BJ (cell line): ENCODE measurements at regions not wholly inside any gene's neighbourhood (a gene's known extent, or its start where the extent isn't known, plus 50 kb on each side); places are given as distances from the start of the nearest gene placed in this dataset.

ENCODE experiments used
- CTCF ChIA-PET: fragments of 350-600 bp; formaldehyde crosslinking; extraction: SDS; loops from one replicate; lab custom pipeline; 2021; ENCODE audit warnings: antibody characterized with exemption, inconsistent platforms; lab: Yijun Ruan, JAX
- POLR2A ChIA-PET: fragments of 300-600 bp; sonication (Branson Sonifier 250); formaldehyde crosslinking; extraction: SDS; loops from one replicate; lab custom pipeline; 2021; ENCODE audit warnings: antibody characterized with exemption; lab: Charles Lee
- DNase-seq: peaks from one replicate; pipeline ENCODE4 v3.0.0-alpha.2; 2011; ENCODE audit warnings: low read depth
- H3K27me3 ChIP-seq: 2 replicates; pipeline ENCODE4 v1.6.0; 2011; ENCODE audit warnings: low read length; ENCODE audit not compliant: control insufficient read depth, insufficient read depth
- H3K36me3 ChIP-seq: 2 replicates; pipeline ENCODE4 v1.5.1; 2011; ENCODE audit warnings: low read length; ENCODE audit not compliant: control insufficient read depth, insufficient read depth
- H3K4me3 ChIP-seq: 2 replicates; pipeline ENCODE4 v1.5.1; 2011; ENCODE audit warnings: low read depth, mild to moderate bottlenecking, control low read depth, low read length
- TF ChIP-seq, protein P1 (sequence below): IDR thresholded peaks from 2 replicates; pipeline ENCODE4 v1.5.1; 2011; ENCODE audit warnings: low read depth, mild to moderate bottlenecking, control low read depth, inconsistent platforms, low read length, moderate library complexity; ENCODE audit not compliant: insufficient read depth

- ChIA-PET CTCF (no interaction called here), POLR2A (no interaction called here)
- Histone ChIP-seq H3K27me3 (no peaks in the 10 kb centered on the region), H3K4me3 (no peak overlapping the region), H3K36me3 (no peaks in the 10 kb centered on the region)
- DNase-seq = no peak
- TF ChIP-seq, protein P1, sequence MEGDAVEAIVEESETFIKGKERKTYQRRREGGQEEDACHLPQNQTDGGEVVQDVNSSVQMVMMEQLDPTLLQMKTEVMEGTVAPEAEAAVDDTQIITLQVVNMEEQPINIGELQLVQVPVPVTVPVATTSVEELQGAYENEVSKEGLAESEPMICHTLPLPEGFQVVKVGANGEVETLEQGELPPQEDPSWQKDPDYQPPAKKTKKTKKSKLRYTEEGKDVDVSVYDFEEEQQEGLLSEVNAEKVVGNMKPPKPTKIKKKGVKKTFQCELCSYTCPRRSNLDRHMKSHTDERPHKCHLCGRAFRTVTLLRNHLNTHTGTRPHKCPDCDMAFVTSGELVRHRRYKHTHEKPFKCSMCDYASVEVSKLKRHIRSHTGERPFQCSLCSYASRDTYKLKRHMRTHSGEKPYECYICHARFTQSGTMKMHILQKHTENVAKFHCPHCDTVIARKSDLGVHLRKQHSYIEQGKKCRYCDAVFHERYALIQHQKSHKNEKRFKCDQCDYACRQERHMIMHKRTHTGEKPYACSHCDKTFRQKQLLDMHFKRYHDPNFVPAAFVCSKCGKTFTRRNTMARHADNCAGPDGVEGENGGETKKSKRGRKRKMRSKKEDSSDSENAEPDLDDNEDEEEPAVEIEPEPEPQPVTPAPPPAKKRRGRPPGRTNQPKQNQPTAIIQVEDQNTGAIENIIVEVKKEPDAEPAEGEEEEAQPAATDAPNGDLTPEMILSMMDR = no peak
These were observed 932.8 kb upstream of the POU3F3 start for GRCh38 chr2:103921161-103921560.

DNA sequence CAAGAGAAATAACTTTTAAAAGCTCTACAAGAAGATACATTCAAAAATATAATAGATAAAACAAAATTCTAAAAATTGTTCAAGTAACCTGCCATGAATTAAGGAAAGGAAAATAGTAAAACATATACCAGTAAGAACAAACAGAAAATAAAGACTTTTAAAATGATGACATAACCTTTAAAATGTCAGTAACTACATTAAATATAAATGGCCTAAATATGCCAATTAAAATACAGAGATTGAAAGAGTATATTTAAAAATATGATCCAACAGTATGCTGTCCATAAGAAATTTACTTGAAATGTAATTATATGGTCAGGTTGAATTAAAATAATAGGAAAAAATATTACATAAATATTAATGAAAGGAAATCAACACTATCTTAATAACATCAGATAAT lies 911.7 kb upstream of the POU3F3 start:
- Histone ChIP-seq H3K27me3 (no peaks in the 10 kb centered on the region), H3K36me3 (no peaks in the 10 kb centered on the region), H3K4me3 (no peak overlapping the region)
- TF ChIP-seq, protein P1 = no peak
- POLR2A ChIA-PET = no interaction called here
- CTCF ChIA-PET = no interaction called here
- no peak for DNase-seq

- no peaks in the 10 kb centered on the region for H3K27me3 ChIP-seq
- no peaks in the 10 kb centered on the region for H3K36me3 ChIP-seq
- ChIA-PET CTCF (interaction anchor here (1.3 kb wide), 1 partner anchor 12 kb away, joined by 3 read pairs; no protein-coding TSS in a partner anchor), POLR2A (no interaction called here)
- no peak for DNase-seq
- no peak overlapping the region for H3K4me3 ChIP-seq
- TF ChIP-seq, protein P1 = no peak
These were observed 908.8 kb upstream of the POU3F3 start for GRCh38 chr2:103945083-103945482.

DNA sequence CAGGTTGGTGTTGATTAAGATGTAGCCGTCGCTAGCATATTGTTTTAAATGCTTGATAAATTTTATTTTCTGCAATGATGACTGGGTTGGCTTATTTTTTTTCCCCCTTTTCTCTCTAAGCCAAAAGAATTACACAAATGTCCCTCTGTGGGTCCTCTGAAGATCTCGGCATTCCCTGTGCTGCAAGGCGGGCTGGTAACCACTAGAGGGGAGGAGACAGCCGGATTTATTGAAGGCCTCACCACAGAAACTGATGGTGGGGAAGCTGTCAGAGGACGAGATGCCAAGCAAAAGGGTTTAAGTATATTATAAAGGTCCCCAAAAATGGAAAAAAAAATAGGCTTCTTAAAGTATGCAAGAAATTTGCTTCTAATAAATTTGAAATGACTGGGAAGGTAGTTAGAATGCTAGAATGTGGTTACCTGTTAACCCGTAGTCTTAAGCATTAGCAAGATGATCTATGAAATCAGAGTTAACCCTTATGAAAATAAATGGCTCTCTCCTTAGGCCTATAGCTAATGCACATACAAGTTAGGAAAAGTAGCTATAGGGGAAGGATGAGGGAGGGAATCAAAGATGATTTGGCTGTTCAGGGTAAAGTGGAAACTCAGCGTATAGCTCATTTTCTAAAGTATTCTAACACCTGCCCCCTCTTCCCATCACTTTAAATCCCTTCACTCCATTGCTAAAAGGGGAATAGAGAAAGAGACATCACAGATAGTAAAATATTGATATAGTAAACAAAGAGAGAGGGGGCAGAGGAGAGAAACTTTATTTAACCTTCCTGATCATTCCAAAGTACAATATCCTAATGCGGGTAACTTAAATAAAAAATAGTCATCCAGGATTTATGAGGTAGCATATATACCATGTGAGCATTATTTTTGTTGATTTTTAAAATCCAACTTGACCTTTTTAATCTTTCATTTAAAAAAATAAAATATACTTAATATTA lies 894.5 kb upstream of the POU3F3 start:
- TF ChIP-seq, protein P1 = no peak
- Histone ChIP-seq H3K4me3 (no peak overlapping the region), H3K27me3 (no peaks in the 10 kb centered on the region), H3K36me3 (no peaks in the 10 kb centered on the region)
- DNase-seq = no peak
- ChIA-PET CTCF (no interaction called here), POLR2A (no interaction called here)

GRCh38 chr2:103960129-103960513 lies 893.8 kb upstream of the POU3F3 start:
- ChIA-PET POLR2A (no interaction called here), CTCF (no interaction called here)
- DNase-seq = no peak
- TF ChIP-seq, protein P1 = no peak
- Histone ChIP-seq H3K4me3 (no peak overlapping the region), H3K36me3 (no peaks in the 10 kb centered on the region), H3K27me3 (no peaks in the 10 kb centered on the region)
